Smooth muscle cell (in vitro differentiated cells): ENCODE measurements at regions not wholly inside any gene's neighbourhood (a gene's known extent, or its start where the extent isn't known, plus 50 kb on each side); places are given as distances from the start of the nearest gene placed in this dataset.

Experiments
- DNase-seq: peaks from one replicate; lab custom pipeline; 2025; ENCODE audit not compliant: unreplicated experiment; lab: John Stamatoyannopoulos, UW
- H2AFZ ChIP-seq: fragments of 200-600 bp; sonication (generic); 2 replicates; pipeline ENCODE4 v1.6.0; 2016; ENCODE audit warnings: antibody characterized with exemption, low read depth, mild to moderate bottlenecking
- H3F3A ChIP-seq: fragments of 200-600 bp; sonication (generic); 2 replicates; pipeline ENCODE4 v1.6.0; 2017; ENCODE audit warnings: antibody characterized with exemption, low read depth
- H3K27ac ChIP-seq: fragments of 200-600 bp; sonication (generic); 2 replicates; pipeline ENCODE4 v1.5.1; 2016; ENCODE audit warnings: low read depth, mild to moderate bottlenecking
- H3K27me3 ChIP-seq: fragments of 200-600 bp; sonication (generic); 2 replicates; pipeline ENCODE4 v1.6.1; 2016; ENCODE audit warnings: low read depth, mild to moderate bottlenecking
- H3K36me3 ChIP-seq: fragments of 200-600 bp; sonication (generic); 2 replicates; pipeline ENCODE4 v1.5.1; 2016; ENCODE audit warnings: low read depth
- H3K4me1 ChIP-seq: fragments of 200-600 bp; sonication (generic); 2 replicates; pipeline ENCODE4 v1.5.1; 2016; ENCODE audit warnings: low read depth
- H3K4me2 ChIP-seq: fragments of 200-600 bp; sonication (generic); 2 replicates; pipeline ENCODE4 v1.6.0; 2016; ENCODE audit warnings: mild to moderate bottlenecking
- H3K4me3 ChIP-seq: fragments of 200-600 bp; sonication (generic); 2 replicates; pipeline ENCODE4 v1.5.1; 2016; ENCODE audit warnings: mild to moderate bottlenecking
- H3K79me2 ChIP-seq: fragments of 200-600 bp; sonication (generic); 2 replicates; pipeline ENCODE4 v1.6.0; 2016; ENCODE audit warnings: low read depth, mild to moderate bottlenecking
- H3K9ac ChIP-seq: fragments of 200-600 bp; sonication (generic); 2 replicates; pipeline ENCODE4 v1.6.0; 2016; ENCODE audit warnings: low read depth
- H3K9me3 ChIP-seq: fragments of 200-600 bp; sonication (generic); replicated peaks from 2 replicates; pipeline ENCODE4 v1.5.1; 2016; ENCODE audit warnings: low read depth
- H4K20me1 ChIP-seq: fragments of 200-600 bp; sonication (generic); 2 replicates; pipeline ENCODE4 v1.6.0; 2016; ENCODE audit warnings: low read depth
- WGBS: methylation state at CpG from one replicate; pipeline ENCODE4 v1.1.7; 2016; ENCODE audit warnings: low lambda C conversion rate; 5-methylcytosine and 5-hydroxymethylcytosine counted together
- TF ChIP-seq, protein P1 (sequence below): fragments of 200-600 bp; sonication (generic); IDR thresholded peaks from 2 replicates; pipeline ENCODE4 v1.5.1; 2017; ENCODE audit warnings: borderline replicate concordance, mild to moderate bottlenecking, antibody characterized with exemption; ENCODE audit not compliant: insufficient read depth, poor library complexity, severe bottlenecking

DNA sequence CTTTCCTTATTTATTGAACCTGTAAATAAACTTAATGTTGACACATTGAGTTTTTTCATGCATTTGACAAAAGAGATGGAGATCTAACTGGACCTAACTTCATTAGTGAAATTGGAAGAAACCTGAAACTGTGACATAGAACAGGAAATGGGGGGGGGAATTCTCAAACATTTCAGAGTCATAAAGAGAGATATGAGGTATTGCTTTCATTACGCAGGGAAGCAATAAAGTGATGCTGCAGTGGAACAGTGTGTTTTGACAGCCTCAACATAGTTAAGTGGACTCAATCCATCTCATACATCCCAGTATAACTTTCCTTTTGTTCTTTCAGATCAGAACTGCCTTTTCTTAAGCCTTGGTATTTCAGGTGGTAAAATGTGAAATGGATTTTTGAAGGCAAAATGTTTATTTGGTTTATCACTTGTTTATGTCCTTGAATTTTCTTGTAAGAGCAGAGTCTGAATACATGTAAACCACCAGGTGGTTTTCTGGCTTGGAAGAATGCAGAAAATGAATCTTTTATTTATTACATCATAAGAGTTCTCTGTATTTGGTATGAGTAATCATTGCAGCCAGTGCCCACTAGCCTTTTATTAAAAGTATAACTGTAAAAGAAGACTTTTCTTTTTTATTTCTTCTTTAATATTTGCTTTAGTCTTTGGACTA is 132.5 kb downstream of the ZNF326 start:
- no peaks in the 10 kb centered on the region for H3K36me3 ChIP-seq
- H3K27ac ChIP-seq: no peak overlapping the region
- H3K4me1 ChIP-seq: no peaks in the 10 kb centered on the region
- TF ChIP-seq, protein P1, sequence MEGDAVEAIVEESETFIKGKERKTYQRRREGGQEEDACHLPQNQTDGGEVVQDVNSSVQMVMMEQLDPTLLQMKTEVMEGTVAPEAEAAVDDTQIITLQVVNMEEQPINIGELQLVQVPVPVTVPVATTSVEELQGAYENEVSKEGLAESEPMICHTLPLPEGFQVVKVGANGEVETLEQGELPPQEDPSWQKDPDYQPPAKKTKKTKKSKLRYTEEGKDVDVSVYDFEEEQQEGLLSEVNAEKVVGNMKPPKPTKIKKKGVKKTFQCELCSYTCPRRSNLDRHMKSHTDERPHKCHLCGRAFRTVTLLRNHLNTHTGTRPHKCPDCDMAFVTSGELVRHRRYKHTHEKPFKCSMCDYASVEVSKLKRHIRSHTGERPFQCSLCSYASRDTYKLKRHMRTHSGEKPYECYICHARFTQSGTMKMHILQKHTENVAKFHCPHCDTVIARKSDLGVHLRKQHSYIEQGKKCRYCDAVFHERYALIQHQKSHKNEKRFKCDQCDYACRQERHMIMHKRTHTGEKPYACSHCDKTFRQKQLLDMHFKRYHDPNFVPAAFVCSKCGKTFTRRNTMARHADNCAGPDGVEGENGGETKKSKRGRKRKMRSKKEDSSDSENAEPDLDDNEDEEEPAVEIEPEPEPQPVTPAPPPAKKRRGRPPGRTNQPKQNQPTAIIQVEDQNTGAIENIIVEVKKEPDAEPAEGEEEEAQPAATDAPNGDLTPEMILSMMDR: no peak
- no peak overlapping the region for H2AFZ ChIP-seq
- DNase-seq: no peak
- H3K4me3 ChIP-seq: no peak overlapping the region
- no peaks in the 10 kb centered on the region for H3F3A ChIP-seq
- no peaks in the 10 kb centered on the region for H4K20me1 ChIP-seq
- 77% methylated on average over 1 of the region's 1 CpG for WGBS
- no peaks in the 10 kb centered on the region for H3K9me3 ChIP-seq
- peaks cover 39% of the 10 kb centered on the region for H3K27me3 ChIP-seq
- no peak overlapping the region for H3K4me2 ChIP-seq
- no peak overlapping the region for H3K9ac ChIP-seq
- H3K79me2 ChIP-seq: no peaks in the 10 kb centered on the region

- Histone ChIP-seq H3K4me2 (no peak overlapping the region), H4K20me1 (no peaks in the 10 kb centered on the region), H3K9me3 (no peaks in the 10 kb centered on the region), H3K4me1 (no peaks in the 10 kb centered on the region), H3K36me3 (no peaks in the 10 kb centered on the region), H3K27ac (no peak overlapping the region), H3K27me3 (peaks cover 34% of the 10 kb centered on the region), H3K79me2 (no peaks in the 10 kb centered on the region), H3K4me3 (no peak overlapping the region), H2AFZ (no peak overlapping the region), H3F3A (no peaks in the 10 kb centered on the region), H3K9ac (no peak overlapping the region)
- TF ChIP-seq, protein P1: no peak
- no peak for DNase-seq
- WGBS: 94% methylated on average over 5 of the region's 5 CpGs
Observed at GRCh38 chr1:90126834-90127233, 131.9 kb downstream of the ZNF326 start.

DNA sequence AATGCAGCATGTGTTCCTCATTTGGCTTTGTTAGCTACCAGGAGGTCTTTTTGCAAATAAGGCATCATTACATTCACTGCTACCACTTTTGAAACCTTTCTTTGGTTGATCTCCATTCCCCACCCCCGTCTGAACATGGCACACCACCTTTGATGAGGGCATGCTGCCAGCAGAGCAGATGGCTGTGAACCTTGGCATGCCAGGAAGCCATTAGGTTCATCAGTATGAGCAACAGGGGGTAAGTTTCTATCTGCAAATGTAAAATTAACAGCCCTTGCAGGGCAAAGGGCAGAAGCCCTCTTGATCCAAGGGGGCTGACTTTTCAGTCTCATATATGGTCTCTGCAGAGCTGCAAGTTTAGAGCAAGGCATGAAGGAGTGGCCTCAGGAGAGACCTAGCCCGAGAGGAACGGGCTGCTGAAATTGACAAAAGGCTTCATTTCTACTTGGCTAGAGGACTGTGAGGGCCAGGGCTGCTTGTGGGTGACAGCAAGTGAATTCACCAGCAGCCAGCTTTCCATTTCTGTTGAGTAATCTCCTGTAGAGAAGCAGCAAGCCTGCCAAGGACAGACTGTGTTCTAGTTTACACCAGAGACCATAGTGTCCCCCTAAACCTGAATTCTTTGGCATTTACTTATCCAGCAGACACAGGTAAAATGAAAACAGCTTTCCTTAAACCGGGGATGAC is 127.9 kb downstream of the ZNF326 start:
- TF ChIP-seq, protein P1: no peak
- H3K27ac ChIP-seq: no peak overlapping the region
- H2AFZ ChIP-seq: no peak overlapping the region
- H3F3A ChIP-seq: no peaks in the 10 kb centered on the region
- H3K4me3 ChIP-seq: no peak overlapping the region
- H3K4me1 ChIP-seq: no peaks in the 10 kb centered on the region
- WGBS: 74% methylated on average over 4 of the region's 4 CpGs
- peaks cover 12% of the 10 kb centered on the region for H3K27me3 ChIP-seq
- no peaks in the 10 kb centered on the region for H3K79me2 ChIP-seq
- DNase-seq: no peak
- H4K20me1 ChIP-seq: no peaks in the 10 kb centered on the region
- H3K36me3 ChIP-seq: no peaks in the 10 kb centered on the region
- H3K4me2 ChIP-seq: no peak overlapping the region
- H3K9ac ChIP-seq: no peak overlapping the region
- H3K9me3 ChIP-seq: peaks cover 5% of the 10 kb centered on the region
